ENCODE measurements at regions not wholly inside any gene's neighbourhood (a gene's known extent, or its start where the extent isn't known, plus 50 kb on each side); places are given as distances from the start of the nearest gene placed in this dataset.
"Not testable (repeated sequence)": the region's sequence is repeated elsewhere in the genome, so short reads cannot be mapped to it uniquely, and the experiment has no call there.

- DNase-seq (ENCODE audit: low read depth in 3 of 3, low spot score in 1 of 3), result no peak
These were observed 118.5 kb upstream of the OTUD4 start for GRCh38 chr4:145298885-145299284.

GRCh38 chr4:145297556-145297955 lies 117.2 kb upstream of the OTUD4 start:
- DNase-seq (ENCODE audit: low read depth in 3 of 3, low spot score in 1 of 3), result no peak

GRCh38 chr4:145295547-145295946 lies 115.2 kb upstream of the OTUD4 start:
- no peak for DNase-seq (ENCODE audit: low read depth in 3 of 3, low spot score in 1 of 3)

GRCh38 chr4:145295122-145295521 lies 114.7 kb upstream of the OTUD4 start:
- no peak for DNase-seq (ENCODE audit: low read depth in 3 of 3, low spot score in 1 of 3)

GRCh38 chr4:145293658-145294057 lies 113.3 kb upstream of the OTUD4 start:
- DNase-seq (ENCODE audit: low read depth in 3 of 3, low spot score in 1 of 3), result no peak

GRCh38 chr4:145290955-145291354 lies 110.6 kb upstream of the OTUD4 start:
- no peak for DNase-seq (ENCODE audit: low read depth in 3 of 3, low spot score in 1 of 3)

GRCh38 chr4:145289403-145290076 lies 109.2 kb upstream of the OTUD4 start:
- DNase-seq (ENCODE audit: low read depth in 3 of 3, low spot score in 1 of 3), result no peak

GRCh38 chr4:145287351-145287750 lies 107.0 kb upstream of the OTUD4 start:
- no peak for DNase-seq (ENCODE audit: low read depth in 3 of 3, low spot score in 1 of 3)

GRCh38 chr4:145285928-145286327 lies 105.5 kb upstream of the OTUD4 start:
- no peak for DNase-seq (ENCODE audit: low read depth in 3 of 3, low spot score in 1 of 3)

GRCh38 chr4:145283909-145284308 lies 103.5 kb upstream of the OTUD4 start:
- no peak for DNase-seq (ENCODE audit: low read depth in 3 of 3, low spot score in 1 of 3)

- DNase-seq (ENCODE audit: low read depth in 3 of 3, low spot score in 1 of 3), result no peak
These were observed 101.6 kb upstream of the OTUD4 start for GRCh38 chr4:145281951-145282350.

- DNase-seq (ENCODE audit: low read depth in 3 of 3, low spot score in 1 of 3), result no peak
These were observed 100.8 kb upstream of the OTUD4 start for GRCh38 chr4:145281224-145281623.

GRCh38 chr4:145280541-145280940 lies 100.2 kb upstream of the OTUD4 start:
- DNase-seq (ENCODE audit: low read depth in 3 of 3, low spot score in 1 of 3), result no peak

- no peak for DNase-seq (ENCODE audit: low read depth in 3 of 3, low spot score in 1 of 3)
These were observed 99.0 kb upstream of the OTUD4 start for GRCh38 chr4:145279122-145279960.

- no peak for DNase-seq (ENCODE audit: low read depth in 3 of 3, low spot score in 1 of 3)
These were observed 98.1 kb upstream of the OTUD4 start for GRCh38 chr4:145278341-145279121.

- DNase-seq (ENCODE audit: low read depth in 3 of 3, low spot score in 1 of 3), result no peak
These were observed 96.6 kb upstream of the OTUD4 start for GRCh38 chr4:145277011-145277410.

- no peak for DNase-seq (ENCODE audit: low read depth in 3 of 3, low spot score in 1 of 3)
These were observed 95.7 kb upstream of the OTUD4 start for GRCh38 chr4:145276050-145276449.

- DNase-seq (ENCODE audit: low read depth in 3 of 3, low spot score in 1 of 3), result no peak
These were observed 90.8 kb upstream of the OTUD4 start for GRCh38 chr4:145271194-145271593.

GRCh38 chr4:145266881-145267280 lies 86.5 kb upstream of the OTUD4 start:
- no peak for DNase-seq (ENCODE audit: low read depth in 3 of 3, low spot score in 1 of 3)

- DNase-seq (ENCODE audit: low read depth in 3 of 3, low spot score in 1 of 3), result no peak
These were observed 79.7 kb upstream of the OTUD4 start for GRCh38 chr4:145260091-145260490.

GRCh38 chr4:145255311-145255710 lies 74.9 kb upstream of the OTUD4 start:
- not testable (repeated sequence) for DNase-seq (ENCODE audit: low read depth in 3 of 3, low spot score in 1 of 3)

- DNase-seq (ENCODE audit: low read depth in 3 of 3, low spot score in 1 of 3), result no peak
These were observed 71.8 kb upstream of the OTUD4 start for GRCh38 chr4:145252190-145252589.
